SK-N-SH (cell line): ENCODE measurements at regions not wholly inside any gene's neighbourhood (a gene's known extent, or its start where the extent isn't known, plus 50 kb on each side); places are given as distances from the start of the nearest gene placed in this dataset.

Source experiments
- CTCF ChIA-PET: fragments of 300-600, 350-600 bp; formaldehyde crosslinking; extraction: SDS; loops from one replicate; lab custom pipeline; 2021; lab: Yijun Ruan, JAX
- POLR2A ChIA-PET: fragments of 350-600 bp; sonication (Branson Sonifier 250); formaldehyde crosslinking; extraction: SDS; loops from one replicate; lab custom pipeline; 2020; ENCODE audit warnings: antibody characterized with exemption, inconsistent platforms; lab: Yijun Ruan, JAX
- DNase-seq: peaks from one replicate; pipeline ENCODE4 v3.0.0; 2012
- H2AFZ ChIP-seq: fragments of 200-600 bp; sonication (generic); 2 replicates; pipeline ENCODE4 v1.8.1; 2016; ENCODE audit warnings: antibody characterized with exemption, mild to moderate bottlenecking, low read depth
- H3F3A ChIP-seq: fragments of 200-600 bp; sonication (generic); replicated peaks from 2 replicates; pipeline ENCODE3; 2016; ENCODE audit warnings: antibody characterized with exemption, mild to moderate bottlenecking; ENCODE audit not compliant: insufficient read depth
- H3K27ac ChIP-seq, 2 experiments: fragments of 200-500 bp in 1 of 2; fragments of 200-600 bp in 1 of 2; sonication (Bioruptor generic) in 1 of 2; sonication (generic), shearing (Covaris generic) in 1 of 2; 2 replicates each; pipeline versions ENCODE4 v1.5.1 to v1.6.1; 2014 to 2016; ENCODE audit warnings: low read depth in 2 of 2, inconsistent platforms in 1 of 2, low read length in 1 of 2, mild to moderate bottlenecking in 1 of 2, mixed read lengths in 1 of 2
- H3K27me3 ChIP-seq: fragments of 200-600 bp; sonication (generic), shearing (Covaris generic); 2 replicates; pipeline ENCODE4 v1.6.1; 2016; ENCODE audit warnings: mixed run types; ENCODE audit not compliant: insufficient read depth
- H3K36me3 ChIP-seq, 2 experiments: fragments of 200-500 bp in 1 of 2; fragments of 200-600 bp in 1 of 2; sonication (Bioruptor generic) in 1 of 2; sonication (generic) in 1 of 2; replicated peaks in 1 of 2; 2 replicates each; pipeline versions ENCODE3 to v1.5.1; 2014 to 2016; ENCODE audit warnings: low read length in 1 of 2, mild to moderate bottlenecking in 1 of 2; ENCODE audit not compliant: insufficient read depth in 2 of 2, control insufficient read depth in 1 of 2
- H3K4me1 ChIP-seq, 2 experiments: fragments of 200-500 bp in 1 of 2; fragments of 200-600 bp in 1 of 2; sonication (Bioruptor generic) in 1 of 2; sonication (generic), shearing (Covaris generic) in 1 of 2; 2 replicates each; pipeline versions ENCODE4 v1.5.1 to v1.6.1; 2014 to 2016; ENCODE audit warnings: low read depth in 1 of 2, low read length in 1 of 2, mixed run types in 1 of 2; ENCODE audit not compliant: insufficient read depth in 2 of 2, control insufficient read depth in 1 of 2
- H3K4me2 ChIP-seq: fragments of 200-600 bp; sonication (generic), shearing (Covaris generic); 2 replicates; pipeline ENCODE4 v1.6.1; 2017; ENCODE audit warnings: mixed run types
- H3K4me3 ChIP-seq, 2 experiments: fragments of 200-500 bp in 1 of 2; fragments of 200-600 bp in 1 of 2; sonication (Bioruptor generic) in 1 of 2; sonication (generic), shearing (Covaris generic) in 1 of 2; 2 replicates each; pipeline versions ENCODE4 v1.5.1 to v1.8.1; 2014 to 2016; ENCODE audit warnings: low read depth in 2 of 2, inconsistent platforms in 1 of 2, low read length in 1 of 2, mild to moderate bottlenecking in 1 of 2, mixed read lengths in 1 of 2, moderate library complexity in 1 of 2
- H3K79me2 ChIP-seq: fragments of 200-600 bp; sonication (generic); 2 replicates; pipeline ENCODE4 v1.8.1; 2017; ENCODE audit warnings: mild to moderate bottlenecking; ENCODE audit not compliant: insufficient read depth
- H3K9ac ChIP-seq: fragments of 200-600 bp; sonication (generic); 2 replicates; pipeline ENCODE4 v1.6.1; 2017; ENCODE audit warnings: mixed run types
- H3K9me2 ChIP-seq: fragments of 200-600 bp; sonication (generic); 2 replicates; pipeline ENCODE4 v1.6.1; 2017; ENCODE audit warnings: mixed run types
- H3K9me3 ChIP-seq: fragments of 200-600 bp; sonication (generic); 2 replicates; pipeline ENCODE4 v1.6.1; 2017; ENCODE audit warnings: mixed run types, mild to moderate bottlenecking, moderate library complexity
- H4K20me1 ChIP-seq: fragments of 200-600 bp; sonication (generic); 2 replicates; pipeline ENCODE4 v1.6.1; 2017; ENCODE audit warnings: mild to moderate bottlenecking, mixed run types; ENCODE audit not compliant: insufficient read depth
- CHD2 ChIP-seq: fragments of 150-350 bp; IDR thresholded peaks from 2 replicates; pipeline ENCODE4 v1.6.1; 2018; ENCODE audit warnings: low read length; ENCODE audit not compliant: partially characterized antibody
- EP300 ChIP-seq, 2 experiments: IDR thresholded peaks; 2 replicates each; pipeline versions ENCODE4 v1.4.0 to v1.6.1; 2012; ENCODE audit warnings: borderline replicate concordance in 1 of 2, low read depth in 1 of 2, low read length in 1 of 2
- FOXM1 ChIP-seq: IDR thresholded peaks from 2 replicates; pipeline ENCODE4 v1.4.0; 2012; ENCODE audit warnings: low read depth, mild to moderate bottlenecking
- GABPA ChIP-seq: IDR thresholded peaks from 2 replicates; pipeline ENCODE4 v1.4.0; 2012; ENCODE audit warnings: low read depth, mild to moderate bottlenecking
- GATA2 ChIP-seq: sonication (generic); formaldehyde crosslinking; IDR thresholded peaks from 2 replicates; pipeline ENCODE4 v1.5.0; 2020; ENCODE audit warnings: mild to moderate bottlenecking, missing genetic modification reagents
- JUND ChIP-seq: IDR thresholded peaks from 2 replicates; pipeline ENCODE4 v1.4.0; 2012
- MAX ChIP-seq: IDR thresholded peaks from 2 replicates; pipeline ENCODE4 v1.4.0; 2012; ENCODE audit warnings: low read depth
- NFIC ChIP-seq: IDR thresholded peaks from 2 replicates; pipeline ENCODE4 v1.4.0; 2012; ENCODE audit warnings: borderline replicate concordance
- POLR2AphosphoS5 ChIP-seq: IDR thresholded peaks from 2 replicates; pipeline ENCODE4 v1.6.1; 2012; ENCODE audit warnings: low read depth, low read length
- RCOR1 ChIP-seq: fragments of 150-350 bp; IDR thresholded peaks from 2 replicates; pipeline ENCODE4 v1.6.1; 2017; ENCODE audit warnings: antibody characterized with exemption, low read length
- SIN3A ChIP-seq: IDR thresholded peaks from 2 replicates; pipeline ENCODE4 v1.6.1; 2012; ENCODE audit warnings: low read depth, mild to moderate bottlenecking, low read length, moderate library complexity, borderline replicate concordance
- TAF1 ChIP-seq: IDR thresholded peaks from 2 replicates; pipeline ENCODE4 v1.6.1; 2012; ENCODE audit warnings: low read depth, mild to moderate bottlenecking, low read length, moderate library complexity, borderline replicate concordance
- TCF12 ChIP-seq: IDR thresholded peaks from 2 replicates; pipeline ENCODE4 v1.4.0; 2012
- USF1 ChIP-seq: IDR thresholded peaks from 2 replicates; pipeline ENCODE4 v1.4.0; 2012; ENCODE audit warnings: low read depth, borderline replicate concordance
- ZBTB33 ChIP-seq: IDR thresholded peaks from 2 replicates; pipeline ENCODE4 v1.4.0; 2012; ENCODE audit warnings: low read depth, borderline replicate concordance
- WGBS: methylation state at CpG from one replicate; pipeline ENCODE4 v1.1.6; 2017; ENCODE audit warnings: low lambda C conversion rate; 5-methylcytosine and 5-hydroxymethylcytosine counted together
- TF ChIP-seq, protein P1 (sequence below): fragments of 200-600 bp; sonication (generic); IDR thresholded peaks from 2 replicates; pipeline ENCODE4 v1.6.1; 2017; ENCODE audit warnings: antibody characterized with exemption, mild to moderate bottlenecking, moderate library complexity

GRCh38 chr10:130244031-130244927, 108.1 kb downstream of the GLRX3 start (continued):
- no peak for TF ChIP-seq SIN3A
- TF ChIP-seq NFIC = no peak
- no peak for TF ChIP-seq FOXM1
- no peak for TF ChIP-seq POLR2AphosphoS5
- no peak for TF ChIP-seq JUND
- TF ChIP-seq MAX = no peak

DNA sequence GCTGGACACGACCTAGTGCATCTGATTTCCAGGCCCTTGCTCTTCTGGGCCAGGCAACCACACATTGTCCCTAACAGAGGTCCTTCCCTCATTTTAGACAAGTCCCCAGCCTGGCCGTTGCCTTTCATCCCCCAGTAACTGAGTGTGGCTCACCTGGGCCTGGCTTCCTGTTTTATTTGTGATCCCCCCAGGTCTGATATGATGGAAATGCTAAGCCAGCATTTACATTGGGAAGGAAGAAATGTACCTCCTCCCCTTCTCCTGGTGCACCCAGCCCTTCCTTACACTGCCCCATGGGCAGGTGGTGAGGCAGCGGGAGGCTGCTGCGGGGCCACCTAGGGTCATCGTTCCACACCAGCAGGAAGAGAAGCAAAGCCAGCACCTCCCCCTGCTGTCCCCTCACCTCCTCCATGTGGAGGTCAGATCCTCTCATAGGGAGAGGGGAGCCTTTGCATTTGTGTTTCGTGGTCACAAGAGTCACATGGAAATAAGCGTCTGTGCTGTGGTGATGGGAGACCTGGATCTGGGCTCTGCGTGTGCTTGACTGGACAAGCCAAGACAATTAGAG, 108.8 kb downstream of the GLRX3 start:
- WGBS = 47% methylated on average over 8 of the region's 8 CpGs
- H3K27me3 ChIP-seq = no peaks in the 10 kb centered on the region
- TF ChIP-seq RCOR1 (no peak), NFIC (no peak), MAX (no peak), TCF12 (no peak), TAF1 (no peak), EP300 (IDR thresholded peaks at IDR 0.05; ENCODE audit: borderline replicate concordance in 1 of 2, low read depth in 1 of 2, low read length in 1 of 2) (no peak), GATA2 (CRISPR knock-in tag) (no peak), ZBTB33 (no peak), GABPA (no peak), CHD2 (no peak), FOXM1 (no peak), USF1 (no peak)
- TF ChIP-seq, protein P1, sequence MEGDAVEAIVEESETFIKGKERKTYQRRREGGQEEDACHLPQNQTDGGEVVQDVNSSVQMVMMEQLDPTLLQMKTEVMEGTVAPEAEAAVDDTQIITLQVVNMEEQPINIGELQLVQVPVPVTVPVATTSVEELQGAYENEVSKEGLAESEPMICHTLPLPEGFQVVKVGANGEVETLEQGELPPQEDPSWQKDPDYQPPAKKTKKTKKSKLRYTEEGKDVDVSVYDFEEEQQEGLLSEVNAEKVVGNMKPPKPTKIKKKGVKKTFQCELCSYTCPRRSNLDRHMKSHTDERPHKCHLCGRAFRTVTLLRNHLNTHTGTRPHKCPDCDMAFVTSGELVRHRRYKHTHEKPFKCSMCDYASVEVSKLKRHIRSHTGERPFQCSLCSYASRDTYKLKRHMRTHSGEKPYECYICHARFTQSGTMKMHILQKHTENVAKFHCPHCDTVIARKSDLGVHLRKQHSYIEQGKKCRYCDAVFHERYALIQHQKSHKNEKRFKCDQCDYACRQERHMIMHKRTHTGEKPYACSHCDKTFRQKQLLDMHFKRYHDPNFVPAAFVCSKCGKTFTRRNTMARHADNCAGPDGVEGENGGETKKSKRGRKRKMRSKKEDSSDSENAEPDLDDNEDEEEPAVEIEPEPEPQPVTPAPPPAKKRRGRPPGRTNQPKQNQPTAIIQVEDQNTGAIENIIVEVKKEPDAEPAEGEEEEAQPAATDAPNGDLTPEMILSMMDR = no peak
- H3K4me3 ChIP-seq = no peak overlapping the region
- H3K36me3 ChIP-seq = no peaks in the 10 kb centered on the region
- no peak overlapping the region for H2AFZ ChIP-seq
- POLR2A ChIA-PET = no interaction called here
- H3K79me2 ChIP-seq = no peaks in the 10 kb centered on the region
- H3K9me3 ChIP-seq = no peaks in the 10 kb centered on the region
- no peaks in the 10 kb centered on the region for H4K20me1 ChIP-seq
- H3K4me1 ChIP-seq = no peaks in the 10 kb centered on the region
- no peaks in the 10 kb centered on the region for H3K9me2 ChIP-seq
- no peak for DNase-seq
- no peak overlapping the region for H3K4me2 ChIP-seq
- no peak overlapping the region for H3K9ac ChIP-seq
- no peak overlapping the region for H3K27ac ChIP-seq
- CTCF ChIA-PET = no interaction called here
- no peaks in the 10 kb centered on the region for H3F3A ChIP-seq
